Activated CD4-positive, alpha-beta T cell treated with anti-CD3 and anti-CD28 coated beads, Interleukin-2, amount 50 U/mL, for 1 hour (primary cell): ENCODE measurements at regions not wholly inside any gene's neighbourhood (a gene's known extent, or its start where the extent isn't known, plus 50 kb on each side); places are given as distances from the start of the nearest gene placed in this dataset.

Experiments
- DNase-seq: peaks from one replicate; pipeline ENCODE4 v3.0.0-alpha.2; 2020

DNA sequence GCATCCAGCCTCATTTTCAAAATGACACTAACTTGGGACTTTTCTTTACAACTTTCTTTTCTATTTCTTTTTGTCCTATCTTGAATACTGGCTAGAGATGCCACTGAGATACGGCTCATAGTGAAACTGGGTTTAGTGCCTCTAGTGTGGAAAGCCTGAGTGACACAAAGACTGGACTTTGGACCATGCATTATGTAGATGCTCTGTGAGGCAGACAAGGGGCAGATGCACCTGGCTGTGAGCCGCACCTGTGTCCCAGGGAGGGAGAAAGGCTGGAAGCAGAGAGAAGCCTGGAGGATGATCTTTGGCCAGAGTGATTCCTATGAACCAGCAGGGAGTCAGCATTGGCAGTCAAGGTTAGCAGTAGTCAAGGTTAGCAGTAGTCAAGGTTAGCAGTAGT lies 852.3 kb upstream of the TMEM132C start:
- DNase-seq: no peak

DNA sequence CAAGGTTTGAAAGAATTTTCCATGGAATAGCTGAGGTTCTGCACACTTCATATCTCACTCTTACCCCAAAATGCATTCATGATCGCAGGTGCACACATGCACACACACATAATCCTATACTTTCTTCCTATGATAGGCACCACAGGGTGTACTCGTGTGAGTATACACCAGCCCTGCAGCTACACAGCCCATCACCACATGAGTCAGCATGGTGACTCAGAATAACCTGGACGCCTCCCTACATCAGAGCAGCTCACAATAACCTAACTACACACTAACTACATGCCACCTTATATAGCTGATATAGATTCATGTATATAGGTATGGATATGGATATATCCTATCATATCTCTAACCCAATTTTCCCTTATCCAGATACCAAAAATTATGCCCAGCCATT lies 850.2 kb upstream of the TMEM132C start:
- DNase-seq: no peak

DNA sequence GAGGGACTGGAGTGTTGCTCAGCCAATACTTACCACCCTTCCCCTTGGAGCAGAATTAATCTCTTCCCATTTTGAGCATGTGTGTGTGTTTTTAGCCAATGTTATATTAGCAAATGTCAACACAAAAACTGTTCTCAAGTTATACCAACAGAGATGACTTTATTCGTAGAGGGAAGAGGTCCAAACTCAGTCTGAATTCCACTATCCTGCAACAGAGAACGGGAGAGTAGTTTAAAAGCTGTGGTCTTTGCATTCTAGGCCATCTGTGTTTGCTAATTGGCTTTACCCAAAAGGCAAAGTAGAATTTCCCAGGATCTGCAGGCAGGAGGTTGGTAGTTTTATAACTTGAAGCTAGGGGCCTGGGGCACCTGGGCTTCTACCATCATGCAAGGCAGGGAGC lies 847.9 kb upstream of the TMEM132C start:
- no peak for DNase-seq

DNA sequence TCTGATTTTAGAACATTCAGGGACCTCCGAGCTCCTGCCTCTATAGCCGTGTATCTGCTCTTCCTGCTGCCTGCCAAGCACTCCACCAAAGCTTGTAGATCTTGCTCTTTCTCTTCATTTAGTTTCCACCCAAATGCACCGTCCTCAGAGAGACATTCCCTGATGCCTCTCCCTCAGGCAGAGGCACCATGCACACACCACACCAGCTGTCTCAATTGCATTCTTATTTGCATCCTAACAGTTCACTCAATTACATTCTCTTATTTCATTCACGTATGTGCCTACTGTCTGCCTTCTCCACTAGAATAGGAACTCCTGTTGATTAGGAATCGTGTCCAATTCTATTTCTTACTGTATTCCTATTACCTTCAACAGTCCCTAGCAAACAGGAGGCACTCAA lies 845.4 kb upstream of the TMEM132C start:
- no peak for DNase-seq

DNA sequence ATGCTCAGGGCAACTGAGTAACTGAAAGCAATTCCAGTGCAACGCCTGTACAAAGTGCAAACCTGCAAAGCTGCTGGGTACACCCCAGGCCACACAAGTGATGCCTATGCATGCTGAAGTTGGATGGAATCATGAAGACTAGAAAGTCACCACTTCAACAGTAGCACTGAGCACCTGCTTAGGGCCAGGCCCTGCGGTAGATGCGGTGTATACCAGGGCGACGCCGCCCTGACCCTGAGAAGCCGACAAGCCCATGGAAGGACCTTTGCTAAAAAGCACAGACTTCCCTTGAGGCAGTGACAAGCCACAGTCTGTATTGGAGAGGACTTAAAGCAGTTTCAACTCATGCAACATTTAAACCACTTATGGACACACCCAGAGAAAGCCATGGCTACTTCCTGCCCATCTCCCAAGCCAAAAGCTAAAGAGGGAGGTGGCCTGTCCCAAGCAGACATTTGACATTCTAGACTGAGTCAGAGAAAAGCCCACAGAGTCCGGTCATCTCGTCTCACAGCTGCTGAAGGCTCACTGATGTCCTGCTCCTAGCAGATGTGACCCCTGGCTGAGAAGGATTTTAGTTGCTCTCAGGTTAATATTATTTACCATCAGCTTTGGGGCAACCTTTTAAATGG lies 843.9 kb upstream of the TMEM132C start:
- DNase-seq: no peak

DNA sequence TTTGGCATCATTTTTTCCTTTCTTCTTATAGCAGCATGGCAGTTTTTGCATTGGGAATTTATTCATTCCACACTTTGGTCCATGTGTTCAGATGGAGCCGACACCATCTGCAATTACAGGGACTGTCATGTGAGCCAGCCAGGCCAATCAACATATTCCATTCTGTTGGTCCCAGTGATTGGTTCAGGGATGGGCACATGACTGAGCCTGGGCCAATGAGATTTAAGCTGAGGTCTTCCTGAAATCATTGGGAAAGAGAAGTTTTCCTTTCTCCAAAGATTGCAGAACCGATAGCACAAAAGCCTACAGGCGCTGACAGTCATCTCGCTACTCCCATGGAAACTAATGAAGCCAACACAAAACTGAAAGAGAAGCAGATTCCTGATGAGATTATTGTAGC lies 841.5 kb upstream of the TMEM132C start:
- DNase-seq: no peak

DNA sequence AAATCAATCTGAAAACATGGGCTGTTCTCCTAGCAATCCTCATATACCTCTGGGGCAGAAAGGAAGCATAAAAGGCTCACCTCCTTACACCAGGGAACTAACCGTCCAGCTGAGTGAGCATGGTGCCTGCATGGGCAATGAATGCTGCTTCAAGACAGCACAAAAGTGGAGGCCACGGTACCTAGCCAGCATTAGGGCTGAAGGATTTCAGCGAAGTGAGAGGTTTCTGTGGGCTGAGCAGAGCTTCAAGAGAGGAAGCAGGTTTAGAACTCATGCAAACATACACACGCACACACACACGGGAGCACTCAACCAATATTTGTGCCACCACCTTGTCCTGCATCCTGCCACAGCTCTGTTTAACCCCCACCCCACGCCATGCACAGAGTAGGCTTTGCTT lies 838.5 kb upstream of the TMEM132C start:
- DNase-seq: no peak

DNA sequence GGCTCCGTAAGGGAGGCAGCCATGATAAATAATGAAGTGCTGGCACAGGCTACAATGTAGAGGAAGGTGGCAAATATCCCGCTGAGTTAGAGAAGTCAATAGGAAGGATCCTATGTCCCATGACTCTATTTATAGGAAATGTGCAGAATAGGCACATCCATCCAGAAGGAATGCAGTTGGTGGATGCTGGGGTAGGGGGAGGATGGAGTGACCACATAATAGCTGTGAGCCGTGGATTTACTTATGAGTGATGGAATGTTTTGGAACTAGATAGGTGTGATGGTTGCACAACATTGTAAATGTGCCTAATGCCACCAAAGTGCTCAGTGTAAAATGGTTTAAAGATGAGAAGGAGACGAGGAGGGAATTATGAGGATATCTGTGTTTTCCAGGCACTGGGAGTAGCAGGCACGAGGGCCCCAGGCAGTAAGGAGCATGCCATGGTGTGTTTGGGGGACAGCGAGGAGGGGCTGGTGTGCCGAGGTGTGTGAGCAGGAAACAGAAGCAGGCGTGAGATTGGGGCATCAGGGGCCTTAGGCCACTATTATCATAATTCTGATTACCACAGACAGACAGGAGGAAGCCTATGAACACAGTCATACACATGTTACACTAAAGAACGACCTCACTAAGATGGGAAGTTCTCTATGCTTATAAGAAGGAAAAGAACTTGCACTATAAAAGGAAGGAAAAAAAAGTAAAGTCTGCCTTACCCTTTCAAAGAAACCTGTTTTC lies 837.3 kb upstream of the TMEM132C start:
- no peak for DNase-seq

DNA sequence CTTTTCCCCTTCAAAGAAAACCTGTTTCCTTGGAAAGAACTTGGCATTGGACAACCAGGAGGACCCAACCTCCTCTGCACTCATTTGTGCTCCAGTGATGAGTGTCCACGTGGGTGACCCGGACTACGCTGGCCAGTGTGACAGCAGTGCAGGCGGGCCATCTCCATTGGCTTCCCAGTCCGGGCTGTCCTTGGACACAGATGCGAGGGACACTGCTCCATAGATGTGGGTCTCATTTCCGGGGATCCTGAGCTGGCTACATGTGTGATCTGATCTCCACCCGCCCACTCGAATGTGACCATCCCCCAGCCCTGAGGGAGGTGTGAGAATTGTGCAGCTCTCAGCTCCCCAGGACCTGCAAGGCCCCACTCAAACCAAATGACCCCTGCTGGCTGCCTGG lies 836.6 kb upstream of the TMEM132C start:
- no peak for DNase-seq

DNA sequence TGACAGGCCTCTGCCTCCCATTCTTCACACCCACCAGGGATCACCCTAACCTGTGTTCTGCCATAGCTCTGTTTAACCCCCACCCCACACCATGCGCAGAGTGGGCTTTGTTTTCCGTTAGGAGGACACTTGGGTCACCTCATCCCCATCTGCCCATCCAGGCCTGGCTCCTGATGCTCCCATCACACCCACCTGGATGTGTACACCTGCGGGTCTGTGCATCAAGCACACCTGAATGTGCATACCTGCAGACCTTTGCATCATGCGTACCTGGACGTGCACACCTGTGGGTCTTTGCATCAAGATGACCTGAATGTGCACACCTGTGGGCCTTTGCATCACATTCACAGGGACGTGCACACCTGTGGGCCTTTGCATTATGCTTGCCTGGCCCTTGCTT lies 835.8 kb upstream of the TMEM132C start:
- DNase-seq: no peak

DNA sequence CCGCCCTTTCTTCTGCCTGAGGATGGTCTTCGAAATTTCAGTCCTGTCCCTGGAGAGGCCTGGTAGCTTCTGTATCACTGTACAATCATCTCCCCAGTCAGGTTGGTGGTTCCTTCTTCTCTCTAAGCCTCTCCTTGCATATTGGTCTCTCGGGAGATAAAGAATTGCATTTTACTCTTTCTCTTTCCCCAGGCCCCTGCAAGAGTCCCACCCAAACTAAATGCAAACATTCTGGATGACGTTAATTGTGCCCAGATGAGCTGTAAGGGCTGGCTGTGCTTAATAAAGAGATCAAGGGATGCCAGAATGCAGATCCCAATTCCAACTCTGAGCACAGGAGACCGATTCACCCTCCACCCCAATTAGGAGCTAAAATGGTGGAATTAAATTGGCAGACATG lies 835.4 kb upstream of the TMEM132C start:
- DNase-seq: no peak

DNA sequence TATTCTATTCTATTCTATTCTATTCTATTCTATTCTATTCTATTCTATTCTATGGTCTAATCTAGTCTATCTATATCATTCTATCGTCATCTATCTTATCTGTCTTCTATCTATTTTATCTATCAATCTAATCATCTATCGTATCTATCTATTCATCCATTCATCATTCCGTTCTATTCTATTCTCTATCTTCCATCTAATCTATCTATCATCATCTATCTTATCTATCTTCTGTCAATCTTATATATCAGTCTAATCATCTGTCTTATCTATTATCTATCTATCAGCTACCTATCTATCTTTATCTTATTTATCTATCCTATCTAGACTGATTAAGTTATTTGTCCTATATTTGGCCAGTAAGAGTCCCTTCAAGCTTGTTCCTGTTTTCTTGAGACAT lies 831.5 kb upstream of the TMEM132C start:
- no peak for DNase-seq

DNA sequence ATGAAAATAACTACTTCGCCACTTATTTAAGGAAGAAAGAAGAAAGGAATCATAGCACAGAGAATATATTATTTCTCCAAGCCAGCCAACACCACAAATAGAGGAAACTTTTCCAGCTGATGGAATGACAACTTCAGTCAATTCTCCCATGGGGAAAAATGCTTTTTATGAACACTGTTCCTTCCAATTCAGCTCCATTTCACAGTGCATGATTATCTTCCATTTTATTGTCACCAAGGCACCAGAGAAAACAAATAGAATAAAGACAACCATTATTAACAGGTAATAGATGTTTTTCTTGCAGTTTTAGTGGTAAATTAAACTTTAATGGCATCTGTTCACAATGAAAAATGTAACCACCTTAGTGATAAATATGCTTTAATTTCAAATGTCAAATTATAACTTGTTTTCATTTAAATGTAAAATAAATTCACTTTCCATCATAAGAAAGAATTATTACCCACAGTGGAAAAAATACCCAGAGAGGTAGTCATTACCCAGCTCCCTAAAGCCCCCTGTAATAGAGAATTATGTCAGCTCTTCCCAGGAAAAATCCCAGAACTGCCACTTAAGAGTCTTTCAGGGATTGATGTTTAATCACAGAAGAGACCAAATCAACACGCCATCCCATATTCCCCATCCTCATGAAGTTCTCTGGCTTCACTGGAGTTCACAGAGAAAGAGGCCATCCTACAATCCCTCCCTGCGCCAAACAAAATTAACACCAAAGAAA lies 828.3 kb upstream of the TMEM132C start:
- no peak for DNase-seq

DNA sequence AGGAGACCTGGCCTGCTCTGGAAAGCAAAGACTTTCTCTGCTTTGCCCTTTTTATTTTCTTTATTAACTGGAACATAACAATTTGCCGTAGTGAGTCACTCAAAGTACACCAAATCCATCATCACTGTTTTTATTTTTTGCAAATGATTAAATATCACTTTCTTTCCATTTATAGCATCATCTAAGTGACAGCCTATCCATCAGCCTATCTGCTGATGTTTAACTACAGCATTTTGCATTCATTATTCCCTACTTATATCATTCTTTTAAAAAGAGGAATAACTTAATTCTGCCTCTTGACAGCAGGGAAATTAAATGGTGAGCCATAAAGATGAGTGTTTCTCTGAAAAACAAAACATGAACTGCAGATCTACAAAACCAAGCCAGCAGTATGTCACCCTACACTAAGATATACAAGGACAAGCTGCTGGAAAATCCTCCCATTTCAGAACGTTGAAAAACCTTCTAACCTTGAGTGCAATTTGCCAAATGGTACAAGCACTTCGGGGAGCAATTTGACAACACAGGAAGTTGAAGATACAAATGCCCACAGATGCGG lies 821.3 kb upstream of the TMEM132C start:
- no peak for DNase-seq

DNA sequence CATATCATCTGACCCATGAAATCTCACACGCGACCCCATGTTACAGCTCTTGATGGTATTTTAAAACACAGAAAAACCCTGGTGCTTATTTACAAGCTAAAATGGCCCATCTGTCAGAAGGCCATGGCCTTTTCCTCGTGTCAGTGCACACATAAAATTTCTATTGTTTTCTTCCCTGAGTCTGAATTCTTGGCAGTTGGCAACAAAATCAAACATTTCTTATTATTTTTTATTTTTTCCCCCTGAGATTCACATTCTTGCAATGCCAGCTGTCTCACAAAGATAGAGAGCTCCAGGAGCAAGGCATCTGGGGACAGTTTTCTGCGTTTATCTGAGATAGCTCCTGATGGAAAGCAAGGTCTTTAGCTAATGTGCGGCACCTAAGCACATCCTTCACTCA lies 818.1 kb upstream of the TMEM132C start:
- DNase-seq: no peak

DNA sequence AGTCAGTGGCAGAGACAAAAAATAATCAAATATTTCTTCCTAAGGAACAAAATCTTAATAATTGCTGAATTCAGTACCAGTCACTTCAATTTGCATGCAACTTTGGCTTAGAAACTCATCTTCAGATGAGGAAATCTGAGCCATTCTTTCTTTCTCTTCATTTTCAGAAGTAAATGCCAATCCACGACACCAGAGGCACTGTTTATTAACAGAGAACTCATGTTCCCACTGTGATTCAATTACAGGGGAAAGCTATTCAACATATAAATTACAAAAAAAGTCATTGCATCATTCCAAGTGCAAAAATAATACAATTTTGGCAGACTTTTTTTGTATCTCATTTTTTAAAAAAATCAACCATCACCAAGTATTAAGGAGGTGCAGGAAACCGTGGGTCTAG lies 816.1 kb upstream of the TMEM132C start:
- no peak for DNase-seq

DNA sequence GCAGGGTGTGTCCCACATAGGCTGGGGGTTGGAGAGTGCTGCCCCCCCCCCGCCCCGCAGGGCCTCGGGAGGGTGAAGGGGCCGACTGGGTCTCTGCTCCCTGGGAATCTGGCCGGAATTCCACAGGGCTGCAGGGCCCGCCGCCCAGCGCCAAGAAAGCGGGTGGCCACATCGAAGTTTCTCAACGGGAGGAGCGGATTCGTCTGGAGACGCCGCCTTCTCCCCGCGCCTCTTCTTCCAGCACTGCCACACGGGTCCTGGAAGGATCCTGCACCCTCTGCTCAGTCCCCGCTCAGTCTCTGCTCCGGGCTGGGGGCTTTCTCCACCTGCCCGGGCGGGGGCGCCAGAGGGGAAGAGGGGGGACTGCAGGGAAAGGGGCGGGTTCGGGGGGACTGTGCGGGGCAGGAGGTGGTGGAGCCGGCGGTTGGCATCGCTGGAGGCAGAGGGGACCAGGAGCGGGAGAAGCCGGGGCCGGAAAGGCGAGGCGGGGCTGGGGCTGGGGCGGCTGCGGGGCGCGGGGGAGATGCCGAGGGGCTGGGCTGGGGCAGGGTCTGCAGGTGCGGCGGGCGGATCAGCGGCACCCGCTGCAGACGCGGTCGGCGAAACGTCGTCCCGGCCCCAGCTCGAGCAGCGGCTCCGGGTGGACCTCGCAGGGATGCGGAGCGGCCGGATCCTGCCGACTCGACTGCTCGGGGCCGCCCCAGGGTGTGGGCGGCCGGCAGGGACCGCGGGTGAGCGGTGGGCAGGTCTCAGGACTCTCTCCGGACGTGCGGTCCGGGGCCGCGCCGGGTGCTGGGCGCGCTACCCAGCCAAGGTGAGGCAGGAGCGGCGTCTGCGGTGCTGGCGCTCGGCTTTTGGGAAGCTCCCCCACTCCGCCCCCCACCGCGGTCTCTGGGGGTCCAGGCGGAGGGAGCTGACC lies 811.4 kb upstream of the TMEM132C start:
- DNase-seq: no peak

DNA sequence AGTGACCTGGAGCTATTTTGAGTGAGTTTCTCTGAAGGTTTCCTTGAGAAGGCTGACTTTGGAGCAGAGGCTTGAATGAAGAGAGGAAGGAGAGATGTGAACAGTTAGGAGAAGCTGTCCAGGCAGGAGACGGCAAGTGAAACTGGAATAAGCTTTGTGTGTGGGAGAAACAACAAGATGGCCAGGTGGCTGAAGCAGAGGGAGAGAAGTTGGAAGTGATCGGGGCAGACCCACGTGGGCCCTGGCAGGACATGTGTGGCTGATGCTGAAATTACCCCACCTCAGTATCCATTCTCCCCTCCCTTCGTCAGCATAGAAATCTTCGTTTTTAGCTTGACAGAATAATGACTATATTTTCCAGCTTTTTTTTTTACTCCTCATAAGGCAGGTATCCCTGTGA lies 809.2 kb upstream of the TMEM132C start:
- no peak for DNase-seq

DNA sequence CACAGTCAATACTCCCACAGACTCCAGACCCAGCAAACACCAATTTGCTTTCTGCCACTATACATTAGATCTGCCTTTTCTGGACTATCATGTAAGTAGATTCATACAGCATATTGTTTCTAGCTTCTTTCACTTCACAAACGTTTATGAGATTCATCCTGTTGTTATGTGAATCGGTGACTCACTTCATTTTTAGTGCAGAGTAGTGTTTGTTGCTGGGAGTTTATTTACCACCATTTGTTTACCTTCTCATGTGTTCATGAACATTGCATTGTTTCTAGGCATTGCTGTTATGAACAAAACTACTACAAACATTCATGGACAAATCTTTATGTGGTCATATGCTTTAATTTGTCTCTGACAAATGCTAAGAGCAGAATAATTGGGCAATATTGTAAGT lies 807.8 kb upstream of the TMEM132C start:
- no peak for DNase-seq

DNA sequence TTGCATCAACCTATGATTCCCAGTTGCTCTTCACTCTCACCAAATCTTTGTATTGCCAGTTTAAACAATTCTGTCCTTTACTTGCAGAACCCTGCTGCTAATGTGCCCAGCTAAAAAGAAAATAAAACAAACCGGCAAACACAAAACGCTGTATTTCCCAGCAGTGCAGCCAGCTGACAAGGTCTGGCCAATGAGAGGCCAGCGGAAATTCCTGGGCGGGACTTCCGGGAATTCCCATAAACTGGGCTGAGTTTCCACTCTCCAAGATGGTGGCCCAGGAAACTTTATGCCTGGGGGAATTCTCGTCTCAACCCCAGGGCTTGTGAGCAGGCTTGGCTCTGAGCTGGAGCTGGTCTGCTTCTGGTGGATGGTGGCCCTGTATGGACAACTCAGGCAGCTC lies 807.3 kb upstream of the TMEM132C start:
- DNase-seq: no peak

DNA sequence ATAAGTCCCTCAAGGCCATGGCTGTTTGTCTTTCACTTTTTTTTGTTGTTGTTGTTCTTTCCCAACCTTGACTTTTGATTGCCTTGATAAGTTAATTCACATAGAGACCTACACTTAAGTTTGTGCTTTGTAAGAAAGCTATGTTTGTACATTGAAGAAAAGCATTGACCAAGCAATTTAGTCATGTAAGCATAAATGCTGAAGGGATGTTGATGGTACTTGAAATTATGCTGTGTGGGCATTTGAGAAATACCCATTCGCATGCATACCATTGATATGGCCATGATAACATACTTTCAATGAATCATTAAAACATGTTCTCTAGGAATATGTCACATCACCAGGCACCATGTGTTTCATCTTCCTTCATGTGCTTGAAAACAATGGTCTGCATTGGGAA lies 803.7 kb upstream of the TMEM132C start:
- DNase-seq: no peak

DNA sequence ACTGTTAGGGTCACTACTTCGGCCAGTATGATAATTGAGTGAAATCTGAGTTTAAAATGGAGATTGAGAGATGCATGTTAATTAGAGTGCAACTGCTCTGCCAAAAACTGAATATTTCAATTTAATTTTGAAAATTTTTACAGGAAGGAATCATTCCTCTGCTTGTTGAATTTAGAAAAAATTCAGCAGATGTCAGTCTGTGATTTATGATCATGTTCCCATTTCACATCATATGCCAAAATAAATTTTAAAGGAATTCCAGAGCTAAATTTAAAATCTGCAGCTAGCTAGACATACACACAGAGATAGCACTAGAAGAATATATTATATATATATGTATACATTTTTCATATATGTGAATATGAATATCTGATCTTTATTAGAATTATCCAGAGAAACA lies 797.6 kb upstream of the TMEM132C start:
- no peak for DNase-seq

DNA sequence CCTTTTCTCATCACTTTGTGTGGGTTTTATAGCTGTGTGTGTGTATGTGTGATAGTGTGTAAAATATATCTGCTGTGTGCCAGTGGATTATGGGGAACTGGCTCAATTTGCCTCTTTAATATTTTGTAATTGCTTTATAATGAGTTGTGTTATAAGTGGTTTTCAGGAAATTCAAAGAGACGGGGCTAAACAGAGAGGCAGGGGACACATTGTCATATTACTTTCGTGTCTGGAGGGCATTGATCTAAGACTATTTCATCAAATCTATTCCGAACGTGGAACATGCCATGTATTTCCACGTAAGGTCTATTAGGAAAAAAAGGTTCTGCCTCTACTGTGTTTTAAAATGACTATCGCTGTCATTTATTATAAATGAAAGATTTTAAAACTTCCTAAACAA lies 793.2 kb upstream of the TMEM132C start:
- DNase-seq: no peak
